NCI-H82 treated with DMSO at 0.1 percent for 48 hours (cell line): ENCODE measurements at regions not wholly inside any gene's neighbourhood (a gene's known extent, or its start where the extent isn't known, plus 50 kb on each side); places are given as distances from the start of the nearest gene placed in this dataset.

Source experiments
- DNase-seq: peaks from one replicate; lab custom pipeline; 2025; ENCODE audit not compliant: unreplicated experiment; lab: John Stamatoyannopoulos, UW

DNA sequence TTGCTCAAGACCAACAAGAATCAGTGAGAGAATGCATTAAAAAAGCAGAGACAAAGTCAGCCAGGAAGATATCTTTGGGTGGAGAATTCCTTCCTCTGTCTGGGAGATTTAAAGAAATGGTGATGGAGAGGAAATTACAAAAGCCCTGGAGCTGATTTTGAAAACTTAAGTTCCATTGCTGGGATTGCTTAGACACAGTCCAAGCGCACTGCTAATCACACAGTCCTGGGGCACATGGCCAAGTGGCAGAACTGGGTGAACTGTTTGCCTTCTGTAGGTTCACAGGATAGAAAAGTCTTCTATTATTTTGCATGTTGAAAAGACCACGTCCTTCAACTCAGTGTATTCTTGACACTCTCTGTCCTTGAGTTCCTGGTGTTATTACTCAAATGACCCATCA, 284.9 kb upstream of the FBXL7 start:
- DNase-seq: no peak

- DNase-seq: no peak
Observed at GRCh38 chr5:15214010-15214409, 286.0 kb upstream of the FBXL7 start.

DNA sequence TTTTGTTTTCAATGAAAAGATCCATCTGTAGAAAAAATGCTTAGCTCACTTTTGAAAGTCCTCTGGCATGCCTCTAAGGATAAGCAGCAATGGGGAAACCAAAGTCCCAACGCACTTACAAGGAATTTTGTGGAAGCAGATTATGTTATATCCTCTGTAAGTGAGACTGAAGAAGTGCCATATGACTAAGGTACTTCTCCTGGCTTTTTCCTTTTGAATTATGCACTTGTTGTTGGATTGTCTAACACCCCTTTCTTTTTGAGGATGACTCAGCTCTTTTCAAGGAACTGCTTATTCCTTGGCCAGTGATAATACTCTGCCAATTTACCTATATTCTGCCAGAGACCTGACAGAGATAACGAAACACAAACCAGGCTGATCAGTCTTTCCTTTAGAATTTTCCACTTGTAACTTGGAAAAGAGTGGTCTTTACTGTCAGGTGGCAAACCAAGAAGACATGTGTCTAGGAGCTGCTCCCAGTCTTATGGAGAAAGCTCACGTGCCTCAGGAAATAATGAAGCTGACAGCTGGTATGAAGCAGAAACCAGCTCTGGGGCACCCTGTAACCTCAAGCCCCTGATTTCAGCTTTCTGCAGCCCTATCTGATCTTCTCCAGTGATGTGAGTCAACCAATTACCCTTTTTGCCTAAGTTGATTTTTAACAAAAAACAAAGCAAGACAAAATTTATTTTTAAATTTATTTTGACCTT, 290.8 kb upstream of the FBXL7 start:
- DNase-seq: no peak

DNA sequence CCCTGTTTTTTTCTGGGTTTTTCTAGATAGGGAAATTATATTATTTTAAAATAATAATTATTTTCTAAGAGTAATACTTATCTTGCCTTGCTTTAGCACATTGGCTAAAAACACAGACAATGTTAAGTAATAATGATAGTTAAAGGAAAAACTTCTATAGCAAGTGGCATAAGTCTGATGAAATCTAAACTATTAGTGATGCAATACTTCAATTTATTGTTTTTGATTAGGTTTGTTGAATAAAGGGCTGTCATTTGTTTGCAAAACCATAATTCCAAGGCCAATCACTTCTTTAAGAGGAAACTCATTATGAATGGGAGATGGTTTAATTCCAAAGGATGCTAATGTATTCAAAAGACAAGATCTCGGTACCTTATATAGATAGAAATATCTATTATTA, 293.8 kb upstream of the FBXL7 start:
- no peak for DNase-seq

DNA sequence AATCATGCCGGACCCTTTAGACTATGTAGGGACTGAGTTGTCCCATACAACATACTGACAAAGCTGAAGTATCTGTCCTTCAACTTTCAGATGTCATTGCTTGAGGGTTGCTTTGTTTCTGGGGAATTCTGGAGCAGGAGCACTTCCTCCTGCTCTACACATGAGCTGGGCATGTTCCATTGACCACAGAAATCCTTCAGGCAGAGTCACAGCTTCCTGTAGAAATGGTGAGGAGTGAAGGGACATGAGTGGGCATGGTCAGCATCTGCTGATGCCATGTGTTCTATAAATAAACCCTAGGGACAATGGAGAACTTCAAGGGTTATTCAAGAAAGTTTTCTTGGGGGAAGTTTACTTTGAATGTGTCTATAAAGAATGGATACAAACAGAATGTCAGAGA, 296.6 kb upstream of the FBXL7 start:
- no peak for DNase-seq

GRCh38 chr5:15191012-15191411, 309.0 kb upstream of the FBXL7 start:
- DNase-seq: no peak

DNA sequence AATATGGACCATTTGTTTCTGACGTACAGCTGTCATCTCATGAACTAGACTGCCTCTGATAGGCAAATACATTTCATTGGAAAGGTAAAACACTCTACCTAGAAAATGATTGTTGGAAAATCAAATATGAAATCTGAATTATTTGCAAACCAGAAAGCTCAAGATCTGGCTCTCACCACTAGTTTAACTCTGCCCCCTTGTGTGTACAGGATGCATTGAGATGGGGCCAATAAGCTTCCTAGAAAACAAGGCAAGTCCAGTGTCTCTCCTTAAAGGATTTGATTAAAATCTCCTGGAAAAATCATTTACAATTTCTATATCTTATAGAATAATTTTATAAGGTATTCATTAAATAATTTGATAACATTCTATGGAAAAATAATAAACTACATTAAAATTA, 311.9 kb upstream of the ANKH start:
- DNase-seq: no peak

DNA sequence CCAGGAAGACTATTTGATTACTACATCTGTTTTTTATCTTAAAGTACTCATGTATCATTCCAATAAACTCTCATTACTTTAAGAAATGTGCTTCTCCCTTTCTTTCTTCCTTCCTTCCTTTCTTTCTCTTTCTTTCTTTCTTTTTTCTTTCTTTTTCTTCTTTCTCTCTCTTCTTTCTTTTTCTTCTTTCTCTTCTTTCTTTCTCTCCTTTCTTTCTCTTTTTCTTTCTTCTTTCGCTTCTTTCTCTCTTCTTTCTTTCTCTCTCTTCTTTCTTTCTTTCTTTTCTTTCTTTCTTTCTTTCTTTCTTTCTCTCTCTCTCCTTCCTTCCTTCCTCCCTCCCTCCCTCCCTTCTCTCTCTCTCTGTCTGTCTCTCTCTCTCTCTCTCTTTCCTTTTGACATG, 298.6 kb upstream of the ANKH start:
- no peak for DNase-seq

DNA sequence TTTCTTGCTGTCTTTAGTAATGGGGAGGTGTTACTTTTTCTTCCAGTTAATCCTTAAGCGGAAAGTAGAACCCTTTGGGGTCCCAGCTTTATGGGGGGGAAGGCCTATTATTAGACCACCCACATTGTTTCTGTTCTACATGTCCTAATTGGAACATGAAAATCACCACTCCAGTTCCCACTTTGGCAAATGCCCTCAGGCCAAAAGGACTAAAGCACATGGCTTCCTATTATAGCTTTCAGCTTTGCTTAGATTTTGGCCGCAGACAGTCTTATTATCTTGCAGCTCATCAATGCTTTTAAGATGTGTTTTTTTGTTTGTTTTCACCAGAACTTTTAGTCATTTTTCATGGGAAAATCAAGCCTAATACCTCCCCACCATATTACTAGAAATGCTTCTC, 296.8 kb upstream of the ANKH start:
- DNase-seq: no peak

DNA sequence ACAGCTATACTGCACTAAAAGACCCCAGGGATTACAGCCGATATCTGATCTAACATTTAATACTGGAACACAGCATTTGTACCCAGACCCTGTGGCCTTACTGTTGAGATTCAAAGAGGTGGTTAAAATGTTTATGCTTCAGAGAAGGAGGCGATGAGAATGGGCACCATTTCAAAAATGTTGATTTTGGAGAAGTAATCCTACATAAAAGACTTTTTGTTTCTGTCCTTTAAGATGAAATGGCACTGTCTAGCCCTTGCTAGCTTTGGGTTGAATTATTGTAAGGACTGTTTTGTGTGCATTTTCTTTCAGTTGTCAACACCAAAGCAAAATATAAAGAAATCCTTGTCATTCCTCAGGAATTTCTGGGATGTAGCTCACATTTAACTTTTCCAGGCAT, 288.5 kb upstream of the ANKH start:
- no peak for DNase-seq

- no peak for DNase-seq
Observed at GRCh38 chr5:15159606-15160005, 288.0 kb upstream of the ANKH start.

GRCh38 chr5:15142458-15142857, 270.9 kb upstream of the ANKH start:
- DNase-seq: no peak

DNA sequence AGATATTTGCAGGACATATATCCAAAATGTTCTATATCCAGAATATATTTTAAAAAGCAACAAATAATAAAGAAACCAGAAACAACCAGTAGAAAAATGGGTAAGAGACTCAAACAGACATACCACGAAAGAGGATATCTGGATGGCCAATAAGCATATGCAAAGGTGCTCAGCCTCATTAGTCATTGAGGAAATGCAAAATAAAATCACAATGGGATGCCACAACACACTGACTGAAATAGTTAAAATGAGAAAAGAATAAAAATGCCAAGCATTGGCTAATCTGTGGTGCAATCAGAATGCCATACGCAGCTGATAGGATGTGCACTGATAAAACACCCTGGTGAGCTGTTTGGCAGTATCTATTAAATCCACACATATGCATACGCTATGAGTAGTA, 265.8 kb upstream of the ANKH start:
- no peak for DNase-seq

DNA sequence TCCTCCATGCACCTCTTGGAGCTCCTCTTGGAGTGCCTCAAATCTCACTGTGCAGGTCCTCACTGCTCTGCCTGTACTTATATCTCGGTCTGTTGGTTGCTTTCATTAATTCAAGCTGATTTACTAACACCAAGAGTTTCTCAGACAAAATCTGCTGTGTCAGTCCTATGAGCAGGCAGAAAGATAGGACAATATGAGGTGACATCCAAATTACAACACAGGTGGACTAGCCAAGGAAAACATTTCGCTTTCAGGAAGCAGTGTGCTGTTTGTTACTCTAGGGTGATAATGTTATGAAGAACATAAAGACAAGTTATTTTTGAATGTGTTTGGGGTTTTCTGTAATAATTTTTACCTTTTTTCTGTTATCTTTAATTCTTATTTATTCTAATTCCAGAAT, 264.1 kb upstream of the ANKH start:
- DNase-seq: no peak

GRCh38 chr5:15133456-15133965, 261.9 kb upstream of the ANKH start:
- no peak for DNase-seq

DNA sequence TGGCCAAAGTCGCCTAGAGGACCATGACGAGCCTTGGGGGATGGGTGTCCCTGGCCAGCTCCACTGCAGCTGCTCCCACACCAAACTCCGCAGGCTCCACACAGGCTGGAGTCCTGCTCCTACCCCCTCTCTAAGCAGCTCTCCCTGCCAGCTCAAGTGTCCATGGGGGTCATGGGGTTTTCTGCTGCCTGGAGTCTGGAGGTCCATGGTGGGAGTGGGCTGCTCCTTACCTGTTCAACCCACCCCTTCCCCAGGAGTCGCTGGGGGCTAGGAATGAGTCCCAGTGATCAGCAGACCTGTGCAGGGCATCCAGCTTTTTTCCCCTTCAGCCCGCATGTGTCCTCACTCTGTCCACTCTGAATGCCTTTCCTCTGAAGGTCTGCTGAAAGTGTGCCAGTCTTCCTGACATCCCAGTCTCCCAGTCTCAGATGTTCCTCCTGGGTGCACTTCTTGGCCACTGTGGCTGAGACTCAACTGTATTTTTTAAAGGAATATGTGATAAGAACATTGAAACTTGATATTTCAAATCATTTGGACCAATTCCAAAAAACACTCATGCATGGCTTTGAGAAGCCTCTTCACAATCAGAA, 261.3 kb upstream of the ANKH start:
- DNase-seq: no peak

DNA sequence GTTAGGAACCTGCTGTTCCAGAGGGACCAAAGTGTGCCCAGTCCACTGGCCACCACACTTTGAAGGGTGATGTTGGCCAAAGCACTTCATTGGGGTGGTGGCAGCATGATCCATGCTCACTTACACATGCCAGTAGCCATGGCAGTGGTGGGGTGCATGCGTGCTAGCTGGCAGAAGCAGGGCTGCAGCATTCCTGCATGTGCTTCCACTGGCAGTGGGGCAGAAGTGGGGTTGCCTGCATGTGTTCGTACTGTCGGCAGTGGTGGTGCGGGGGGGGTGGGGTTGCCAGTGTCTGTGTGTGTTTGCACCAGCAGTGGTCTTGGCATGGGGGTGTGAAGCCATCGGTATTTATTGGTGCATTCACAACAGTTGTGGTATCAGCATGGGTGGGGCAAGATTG, 260.3 kb upstream of the ANKH start:
- DNase-seq: no peak

DNA sequence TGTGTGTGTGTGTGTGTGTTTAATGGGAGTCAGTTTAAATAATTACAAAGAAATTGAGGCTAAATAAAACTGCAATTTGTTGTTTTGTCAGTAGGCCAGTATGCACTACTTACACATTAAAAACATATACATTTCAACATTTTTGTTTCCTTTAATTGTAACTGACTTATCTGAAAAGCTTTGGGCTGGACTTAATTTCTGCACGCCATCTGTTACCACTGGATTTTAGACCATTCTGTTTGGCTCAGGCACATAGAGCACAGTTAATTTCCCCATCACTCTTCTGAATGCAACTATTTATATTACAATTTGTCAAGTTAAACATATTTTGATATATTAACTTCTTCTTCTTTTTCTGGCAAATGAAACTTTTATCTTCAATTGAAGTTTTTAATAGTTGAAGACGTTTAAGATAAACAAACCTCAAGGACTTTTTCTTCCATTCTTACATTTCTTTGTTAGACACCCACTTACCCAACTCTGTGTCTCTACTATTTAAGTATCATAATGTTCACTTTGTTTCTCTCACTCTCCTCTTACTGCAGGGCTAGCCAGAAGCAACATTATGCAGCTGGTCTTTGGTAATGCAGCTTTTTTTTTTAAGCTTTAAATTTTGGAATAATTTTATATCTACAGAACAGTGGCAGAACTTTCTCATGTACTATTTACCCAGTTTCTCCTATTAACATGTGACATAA, 253.4 kb upstream of the ANKH start:
- DNase-seq: no peak

DNA sequence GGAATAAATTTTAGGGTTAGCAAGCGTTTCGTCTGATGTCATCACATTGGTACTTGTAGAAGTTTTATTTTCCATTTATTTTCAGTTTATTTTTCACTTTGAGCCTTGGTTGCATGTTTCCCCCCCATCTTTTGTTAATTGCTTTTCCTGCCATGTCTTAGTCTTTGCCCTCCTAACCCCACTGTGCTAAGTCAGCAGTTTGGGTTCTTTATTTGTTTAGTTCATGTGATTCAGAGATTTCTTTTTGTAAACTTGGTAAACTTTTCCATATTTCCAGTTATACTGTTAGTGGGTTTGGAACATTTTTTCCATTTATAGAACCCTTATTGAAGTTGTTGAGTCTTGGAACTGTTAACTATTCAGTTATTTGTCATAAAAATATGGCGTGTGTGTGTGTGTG, 252.9 kb upstream of the ANKH start:
- no peak for DNase-seq

GRCh38 chr5:15117688-15118087, 246.1 kb upstream of the ANKH start:
- DNase-seq: no peak

- no peak for DNase-seq
Observed at GRCh38 chr5:15116996-15117395, 245.4 kb upstream of the ANKH start.

GRCh38 chr5:15106530-15107283, 235.1 kb upstream of the ANKH start:
- no peak for DNase-seq
